AG04450 (cell line): ENCODE measurements at regions not wholly inside any gene's neighbourhood (a gene's known extent, or its start where the extent isn't known, plus 50 kb on each side); places are given as distances from the start of the nearest gene placed in this dataset.
"Not testable (repeated sequence)": the region's sequence is repeated elsewhere in the genome, so short reads cannot be mapped to it uniquely, and the experiment has no call there.

Source experiments
- CTCF ChIA-PET: fragments of 300-600, 350-600 bp; formaldehyde crosslinking; extraction: SDS; loops from one replicate; lab custom pipeline; 2022; ENCODE audit warnings: antibody characterized with exemption, inconsistent platforms; lab: Charles Lee
- POLR2A ChIA-PET: fragments of 350-600 bp; formaldehyde crosslinking; extraction: SDS; loops from one replicate; lab custom pipeline; 2021; ENCODE audit warnings: antibody characterized with exemption, inconsistent platforms; lab: Yijun Ruan, JAX
- DNase-seq: peaks from one replicate; pipeline ENCODE4 v3.0.0-alpha.2; 2011; ENCODE audit warnings: low read depth, low spot score
- H3K27ac ChIP-seq: one replicate; pipeline ENCODE4 v1.5.1; 2012; ENCODE audit warnings: low read depth, low read length, control low read depth
- H3K27me3 ChIP-seq: one replicate; pipeline ENCODE4 v1.6.0; 2012; ENCODE audit warnings: low read length; ENCODE audit not compliant: control insufficient read depth, insufficient read depth
- H3K4me3 ChIP-seq: 2 replicates; pipeline ENCODE4 v1.5.1; 2011; ENCODE audit warnings: mild to moderate bottlenecking, low read depth, low read length, control low read depth
- H3K9me3 ChIP-seq: 2 replicates; pipeline ENCODE4 v1.5.1; 2012; ENCODE audit warnings: low read length; ENCODE audit not compliant: control insufficient read depth, insufficient read depth
- CTCF ChIP-seq: IDR thresholded peaks from 2 replicates; pipeline ENCODE4 v1.5.1; 2011; ENCODE audit warnings: low read depth, low read length, control low read depth, inconsistent platforms

GRCh38 chr7:142629588-142630260 is 119.5 kb upstream of the PRSS1 start:
- POLR2A ChIA-PET, result no interaction called here
- Histone ChIP-seq H3K27me3 (no peaks in the 10 kb centered on the region), H3K4me3 (no peak overlapping the region), H3K27ac (no peak overlapping the region), H3K9me3 (no peaks in the 10 kb centered on the region)
- no peak for DNase-seq
- TF ChIP-seq CTCF, result no peak
- CTCF ChIA-PET, result interaction anchor here (0.9 to 9.2 kb wide), 8 partner anchors 27 to 181 kb away, joined by 3 to 115 read pairs (median 16); no protein-coding TSS in a partner anchor

- DNase-seq, result no peak
- CTCF ChIA-PET, result interaction anchor here (1.0 to 9.2 kb wide), 6 partner anchors 19 to 182 kb away, joined by 3 to 115 read pairs (median 28); no protein-coding TSS in a partner anchor
- Histone ChIP-seq H3K27ac (no peak overlapping the region), H3K27me3 (no peaks in the 10 kb centered on the region), H3K4me3 (no peak overlapping the region), H3K9me3 (no peaks in the 10 kb centered on the region)
- POLR2A ChIA-PET, result no interaction called here
- no peak for TF ChIP-seq CTCF
Measured at GRCh38 chr7:142628945-142629344, 120.3 kb upstream of the PRSS1 start.

GRCh38 chr7:142627223-142627622 is 122.0 kb upstream of the PRSS1 start:
- CTCF ChIA-PET, result interaction anchor here (0.6 to 1.1 kb wide), 2 partner anchors 92 to 673 kb away, joined by 3 to 7 read pairs; no protein-coding TSS in a partner anchor
- POLR2A ChIA-PET, H3K27ac ChIP-seq, H3K4me3 ChIP-seq, H3K9me3 ChIP-seq, H3K27me3 ChIP-seq, DNase-seq: not testable (repeated sequence)

- ChIA-PET POLR2A (no interaction called here), CTCF (interaction anchor here (0.6 to 1.8 kb wide), 8 partner anchors 9 to 673 kb away, joined by 3 to 8 read pairs (median 4); no protein-coding TSS in a partner anchor)
- Histone ChIP-seq H3K9me3 (no peaks in the 10 kb centered on the region), H3K4me3 (no peak overlapping the region), H3K27ac (no peak overlapping the region), H3K27me3 (peaks cover 4% of the 10 kb centered on the region)
- no peak for DNase-seq
- TF ChIP-seq CTCF, result peak; percentile 36; the same call in 1 of the 2 replicates
Measured at GRCh38 chr7:142626420-142627035, 122.7 kb upstream of the PRSS1 start.

- H3K27me3 ChIP-seq, POLR2A ChIA-PET, H3K4me3 ChIP-seq, DNase-seq, H3K9me3 ChIP-seq, H3K27ac ChIP-seq: not testable (repeated sequence)
- CTCF ChIA-PET, result interaction anchor here (1.0 to 1.8 kb wide), 6 partner anchors 10 to 158 kb away, joined by 3 to 8 read pairs (median 4); no protein-coding TSS in a partner anchor
Measured at GRCh38 chr7:142625216-142625615, 124.1 kb upstream of the PRSS1 start.

- CTCF ChIA-PET, result interaction anchor here (1.5 kb wide), 1 partner anchor 86 kb away, joined by 3 read pairs; no protein-coding TSS in a partner anchor
- H3K4me3 ChIP-seq, result no peak overlapping the region
- H3K27me3 ChIP-seq, result peaks cover 9% of the 10 kb centered on the region
- DNase-seq, result no peak
- TF ChIP-seq CTCF, result no peak
- POLR2A ChIA-PET, result no interaction called here
- no peaks in the 10 kb centered on the region for H3K9me3 ChIP-seq
- H3K27ac ChIP-seq, result no peak overlapping the region
Measured at GRCh38 chr7:142620402-142620801, 128.9 kb upstream of the PRSS1 start.
